ENCODE measurements at regions not wholly inside any gene's neighbourhood (a gene's known extent, or its start where the extent isn't known, plus 50 kb on each side); places are given as distances from the start of the nearest gene placed in this dataset.

DNA sequence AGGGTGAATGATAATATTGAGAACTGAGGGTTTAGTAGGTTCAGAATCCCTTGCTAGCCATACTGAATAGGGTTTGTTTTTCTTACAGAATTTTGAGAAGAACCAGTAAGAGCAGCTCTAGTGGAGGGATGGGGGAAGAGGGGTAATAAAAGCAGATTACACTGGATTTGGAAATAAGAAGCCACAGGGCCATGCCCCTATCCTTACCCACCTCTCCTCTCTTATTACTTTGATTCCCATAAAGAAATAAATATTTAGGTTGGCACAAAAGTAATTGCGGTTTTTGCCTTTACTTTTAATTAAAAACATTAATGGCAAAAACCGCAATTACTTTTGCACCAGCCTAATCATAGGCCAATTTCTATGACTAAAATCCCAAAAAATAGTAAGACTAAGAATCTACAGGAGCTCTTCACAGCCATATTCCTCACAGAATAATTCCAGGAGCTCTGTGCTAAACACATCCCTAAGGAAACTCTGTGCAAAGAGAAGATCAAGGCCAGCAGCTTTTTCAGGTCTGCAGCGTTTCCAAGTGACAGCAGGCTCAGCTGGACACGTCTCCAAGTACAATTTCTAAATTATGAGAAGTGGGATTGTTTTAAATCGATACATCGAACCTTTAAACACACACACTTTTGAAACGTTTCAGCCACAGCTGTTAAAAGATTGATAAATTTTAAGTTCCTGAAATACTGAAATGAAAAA, 58.4 kb upstream of the RTN4 start:
- DNase-seq (ENCODE audit: extremely low spot score) = no peak
- CTCF ChIA-PET = interaction anchor here (1.8 kb wide), 1 partner anchor 36 kb away, joined by 4 read pairs; no protein-coding TSS in a partner anchor
- POLR2A ChIA-PET = interaction anchor here (0.7 to 2.4 kb wide), 3 partner anchors 8 to 58 kb away, joined by 3 to 7 read pairs (median 3); partner anchors contain the start of gene RTN4
- TF ChIP-seq, protein P1, sequence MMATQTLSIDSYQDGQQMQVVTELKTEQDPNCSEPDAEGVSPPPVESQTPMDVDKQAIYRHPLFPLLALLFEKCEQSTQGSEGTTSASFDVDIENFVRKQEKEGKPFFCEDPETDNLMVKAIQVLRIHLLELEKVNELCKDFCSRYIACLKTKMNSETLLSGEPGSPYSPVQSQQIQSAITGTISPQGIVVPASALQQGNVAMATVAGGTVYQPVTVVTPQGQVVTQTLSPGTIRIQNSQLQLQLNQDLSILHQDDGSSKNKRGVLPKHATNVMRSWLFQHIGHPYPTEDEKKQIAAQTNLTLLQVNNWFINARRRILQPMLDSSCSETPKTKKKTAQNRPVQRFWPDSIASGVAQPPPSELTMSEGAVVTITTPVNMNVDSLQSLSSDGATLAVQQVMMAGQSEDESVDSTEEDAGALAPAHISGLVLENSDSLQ (IDR thresholded peaks at IDR 0.05) = no peak
- TF ChIP-seq ELF4 (IDR thresholded peaks at IDR 0.05) (peak; percentile 51; the same call in 1 of the 2 replicates), TARDBP (IDR thresholded peaks at IDR 0.05) (no peak), ARNT (IDR thresholded peaks at IDR 0.05) (no peak)

DNA sequence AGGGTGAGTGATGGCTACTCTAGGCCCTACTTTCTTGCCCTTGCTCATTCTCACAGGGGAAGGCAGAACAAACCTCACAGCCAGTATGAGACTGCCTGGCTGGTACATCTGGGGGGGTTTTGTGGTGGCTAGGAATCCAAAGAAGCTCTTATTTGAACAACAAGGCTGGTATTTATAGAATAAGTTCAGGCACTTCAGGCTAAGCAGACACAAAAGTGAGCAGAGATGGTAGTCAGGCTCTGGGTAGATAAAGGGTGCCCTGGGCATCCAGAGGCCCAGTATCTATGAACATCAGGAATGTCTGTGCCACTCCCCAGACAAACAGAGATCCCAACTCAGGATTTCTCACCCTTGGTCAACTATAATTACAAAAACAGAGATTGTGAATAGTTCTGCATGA, 57.2 kb upstream of the RTN4 start:
- ChIA-PET CTCF (no interaction called here), POLR2A (interaction anchor here (1.3 to 2.4 kb wide), 2 partner anchors 10 to 57 kb away, joined by 3 to 7 read pairs; partner anchors contain the start of gene RTN4)
- no peak for TF ChIP-seq TARDBP (IDR thresholded peaks at IDR 0.05)
- no peak for TF ChIP-seq CTBP1 (IDR thresholded peaks at IDR 0.05; ENCODE audit: borderline replicate concordance)
- TF ChIP-seq FOXK2 (IDR thresholded peaks at IDR 0.05) = no peak
- no peak for TF ChIP-seq ARNT (IDR thresholded peaks at IDR 0.05)
- no peak for TF ChIP-seq LEF1 (IDR thresholded peaks at IDR 0.05; ENCODE audit: borderline replicate concordance)
- no peak for TF ChIP-seq L3MBTL2 (conservative IDR thresholded peaks at IDR 0.05)
- TF ChIP-seq FOXM1 (IDR thresholded peaks at IDR 0.05; ENCODE audit: borderline replicate concordance) = no peak
- TF ChIP-seq, protein P1 (IDR thresholded peaks at IDR 0.05) = no peak
- TF ChIP-seq FOXA1 (IDR thresholded peaks at IDR 0.05) = no peak
- no peak for TF ChIP-seq BHLHE40 (IDR thresholded peaks at IDR 0.05; ENCODE audit: borderline replicate concordance)
- no peak for DNase-seq (ENCODE audit: extremely low spot score)

DNA sequence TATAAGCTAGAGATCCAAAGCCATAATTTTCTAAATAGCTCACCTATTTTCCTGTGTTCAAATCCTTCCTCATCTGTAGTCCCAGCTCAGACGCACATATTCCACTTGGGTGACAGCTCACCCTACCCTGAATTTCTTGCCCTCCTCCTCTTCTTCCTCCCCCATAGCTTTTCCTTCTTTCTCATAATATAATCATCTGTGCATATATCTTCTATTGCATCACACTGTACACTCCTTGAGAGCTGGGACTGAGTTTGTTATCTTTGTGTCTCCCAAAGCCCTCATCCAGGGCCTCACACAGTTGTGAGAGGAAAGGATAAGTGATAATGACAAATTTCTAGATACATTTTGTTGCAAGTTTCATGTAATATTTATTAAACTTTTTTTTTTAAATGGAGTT, 55.9 kb upstream of the RTN4 start:
- no peak for TF ChIP-seq NFRKB (IDR thresholded peaks at IDR 0.05)
- no peak for TF ChIP-seq HDGF (IDR thresholded peaks at IDR 0.05; ENCODE audit: borderline replicate concordance)
- no peak for TF ChIP-seq ZNF384 (IDR thresholded peaks at IDR 0.05)
- TF ChIP-seq, protein P1 (IDR thresholded peaks at IDR 0.05) = no peak
- no peak for TF ChIP-seq SP1 (IDR thresholded peaks at IDR 0.05)
- no peak for TF ChIP-seq ELF4 (IDR thresholded peaks at IDR 0.05)
- TF ChIP-seq ARNT (IDR thresholded peaks at IDR 0.05) = no peak
- no peak for TF ChIP-seq LEF1 (IDR thresholded peaks at IDR 0.05; ENCODE audit: borderline replicate concordance)
- TF ChIP-seq TARDBP (IDR thresholded peaks at IDR 0.05) = no peak
- ChIA-PET POLR2A (interaction anchor here (1.7 kb wide), 1 partner anchor 9 kb away, joined by 4 read pairs; no protein-coding TSS in a partner anchor), CTCF (interaction anchor here (0.6 kb wide), 1 partner anchor 55 kb away, joined by 3 read pairs; the partner anchor contains the start of gene RTN4)
- no peak for DNase-seq (ENCODE audit: extremely low spot score)

DNA sequence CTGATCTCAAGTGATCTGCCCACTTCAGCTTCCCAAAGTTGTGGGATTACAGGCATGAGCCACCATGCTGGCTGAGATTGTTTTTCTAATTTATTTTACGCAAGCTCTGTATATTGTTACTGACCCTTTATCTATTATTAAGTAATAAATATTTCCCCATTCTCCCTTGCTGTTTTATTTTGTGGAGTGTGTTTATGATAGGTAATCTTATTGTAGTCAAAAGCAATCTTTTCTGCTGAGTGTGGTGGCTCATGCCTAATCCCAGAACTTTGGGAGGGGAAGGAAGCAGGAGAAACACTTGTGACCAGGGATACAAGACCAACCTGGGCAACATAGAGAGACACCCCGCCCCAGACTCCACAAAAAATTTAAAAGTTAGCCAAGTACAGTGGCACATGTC, 55.2 kb upstream of the RTN4 start:
- POLR2A ChIA-PET = interaction anchor here (1.7 kb wide), 1 partner anchor 10 kb away, joined by 4 read pairs; no protein-coding TSS in a partner anchor
- CTCF ChIA-PET = interaction anchor here (0.6 kb wide), 1 partner anchor 55 kb away, joined by 3 read pairs; the partner anchor contains the start of gene RTN4
- no peak for TF ChIP-seq FOXM1 (IDR thresholded peaks at IDR 0.05; ENCODE audit: borderline replicate concordance)
- no peak for TF ChIP-seq L3MBTL2 (conservative IDR thresholded peaks at IDR 0.05)
- no peak for TF ChIP-seq NFRKB (IDR thresholded peaks at IDR 0.05)
- TF ChIP-seq, protein P1 (IDR thresholded peaks at IDR 0.05) = no peak
- TF ChIP-seq SP1 (IDR thresholded peaks at IDR 0.05) = no peak
- TF ChIP-seq FOXK2 (IDR thresholded peaks at IDR 0.05) = no peak
- no peak for TF ChIP-seq ELF4 (IDR thresholded peaks at IDR 0.05)
- no peak for TF ChIP-seq ARNT (IDR thresholded peaks at IDR 0.05)
- no peak for TF ChIP-seq TARDBP (IDR thresholded peaks at IDR 0.05)
- TF ChIP-seq HDGF (IDR thresholded peaks at IDR 0.05; ENCODE audit: borderline replicate concordance) = no peak
- no peak for TF ChIP-seq CTBP1 (IDR thresholded peaks at IDR 0.05; ENCODE audit: borderline replicate concordance)
- no peak for TF ChIP-seq LEF1 (IDR thresholded peaks at IDR 0.05; ENCODE audit: borderline replicate concordance)
- no peak for TF ChIP-seq BHLHE40 (IDR thresholded peaks at IDR 0.05; ENCODE audit: borderline replicate concordance)
- TF ChIP-seq ZNF384 (IDR thresholded peaks at IDR 0.05) = no peak
- TF ChIP-seq SUZ12 (IDR thresholded peaks at IDR 0.05) = no peak
- no peak for TF ChIP-seq FOXA1 (IDR thresholded peaks at IDR 0.05)
- no peak for DNase-seq (ENCODE audit: extremely low spot score)

DNA sequence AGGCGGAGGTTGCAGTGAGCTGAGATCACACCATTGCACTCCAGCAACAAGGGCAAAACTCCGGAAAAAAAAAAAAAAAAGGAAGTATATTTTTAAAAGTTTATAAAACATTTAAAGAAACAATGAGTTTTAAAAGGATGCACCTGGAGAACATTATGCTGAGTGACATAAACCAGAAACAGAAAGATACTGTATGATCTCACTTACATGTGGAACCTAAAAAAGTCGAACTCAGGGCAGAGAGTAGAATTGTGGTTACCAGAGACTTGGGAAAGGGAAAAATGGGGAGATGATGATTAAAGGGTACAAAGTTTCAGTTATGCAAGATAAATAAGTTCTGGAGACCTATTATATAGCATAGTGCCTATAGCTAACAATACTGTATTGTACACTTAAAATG, 52.8 kb upstream of the RTN4 start:
- CTCF ChIA-PET = interaction anchor here (0.8 to 1.1 kb wide), 2 partner anchors 9 to 66 kb away, joined by 3 to 5 read pairs; no protein-coding TSS in a partner anchor
- POLR2A ChIA-PET = interaction anchor here (1.4 kb wide), 1 partner anchor 9 kb away, joined by 7 read pairs; no protein-coding TSS in a partner anchor
- DNase-seq (ENCODE audit: extremely low spot score) = no peak
- TF ChIP-seq LEF1 (IDR thresholded peaks at IDR 0.05; ENCODE audit: borderline replicate concordance) (no peak), L3MBTL2 (conservative IDR thresholded peaks at IDR 0.05) (no peak), SUZ12 (IDR thresholded peaks at IDR 0.05) (no peak), CTBP1 (IDR thresholded peaks at IDR 0.05; ENCODE audit: borderline replicate concordance) (no peak), ELF4 (IDR thresholded peaks at IDR 0.05) (no peak), BHLHE40 (IDR thresholded peaks at IDR 0.05; ENCODE audit: borderline replicate concordance) (no peak), FOXA1 (IDR thresholded peaks at IDR 0.05) (no peak), FOXK2 (IDR thresholded peaks at IDR 0.05) (no peak), TARDBP (IDR thresholded peaks at IDR 0.05) (no peak), NFRKB (IDR thresholded peaks at IDR 0.05) (no peak), ZNF384 (IDR thresholded peaks at IDR 0.05) (no peak)
- TF ChIP-seq, protein P1 (IDR thresholded peaks at IDR 0.05) = no peak

Measured in HEK293T (cell line).